NB4 (cell line): ENCODE measurements at regions not wholly inside any gene's neighbourhood (a gene's known extent, or its start where the extent isn't known, plus 50 kb on each side); places are given as distances from the start of the nearest gene placed in this dataset.

Source experiments
- DNase-seq: peaks from one replicate; pipeline ENCODE4 v3.0.0; 2010; ENCODE audit warnings: low read depth
- H3K4me3 ChIP-seq: one replicate; pipeline ENCODE4 v1.5.1; 2011; ENCODE audit warnings: mild to moderate bottlenecking, low read depth, low read length, moderate library complexity
- MYC ChIP-seq: IDR thresholded peaks from 2 replicates; pipeline ENCODE4 v1.6.1; 2011; ENCODE audit warnings: low read depth, low read length
- POLR2A ChIP-seq: IDR thresholded peaks from 2 replicates; pipeline ENCODE4 v1.6.1; 2011; ENCODE audit warnings: mild to moderate bottlenecking; ENCODE audit not compliant: insufficient read length; ENCODE audit errors: extremely low read depth
- TF ChIP-seq, protein P1 (sequence below): IDR thresholded peaks from 2 replicates; pipeline ENCODE4 v1.6.1; 2011; ENCODE audit warnings: low read depth, low read length
- TF ChIP-seq, protein P2 (sequence below): IDR thresholded peaks from one replicate; pipeline ENCODE4 v1.5.1; 2012; ENCODE audit warnings: low read depth, low read length

DNA sequence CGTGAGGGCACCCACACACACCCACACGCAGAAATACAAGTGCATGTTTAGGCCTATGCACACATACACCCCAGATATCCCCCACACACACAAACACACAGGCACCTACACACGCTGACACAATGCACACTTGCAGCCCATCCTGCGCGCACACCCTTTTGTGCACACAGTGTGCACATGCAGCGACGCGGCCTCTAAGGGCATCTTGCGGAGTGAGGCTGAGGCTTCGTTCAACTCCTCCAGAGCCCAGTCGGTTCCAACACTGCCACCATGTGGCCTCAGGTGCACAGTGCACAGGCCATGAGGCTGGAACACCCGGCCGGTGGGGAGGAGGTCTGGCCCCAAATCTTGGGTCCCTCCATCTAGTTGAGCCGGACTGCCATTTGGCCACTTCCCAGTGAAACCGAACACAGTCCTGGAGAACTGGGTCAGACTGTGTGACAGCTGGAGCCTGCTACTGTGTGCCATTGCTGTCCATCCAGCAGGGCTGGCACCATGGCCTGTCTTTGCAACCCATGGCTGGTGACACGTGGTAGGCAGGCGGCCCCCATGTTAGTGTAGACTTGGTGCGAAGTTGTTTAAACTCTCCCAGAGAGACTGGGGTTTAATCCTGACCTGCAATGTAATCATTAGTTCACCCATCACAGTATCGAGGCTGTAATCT, 97.7 kb upstream of the MVB12B start:
- H3K4me3 ChIP-seq, result no peak overlapping the region
- DNase-seq, result peak; percentile 74
- TF ChIP-seq MYC, result peak; percentile 82
- TF ChIP-seq, protein P1, sequence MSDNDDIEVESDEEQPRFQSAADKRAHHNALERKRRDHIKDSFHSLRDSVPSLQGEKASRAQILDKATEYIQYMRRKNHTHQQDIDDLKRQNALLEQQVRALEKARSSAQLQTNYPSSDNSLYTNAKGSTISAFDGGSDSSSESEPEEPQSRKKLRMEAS, result peak; percentile 91
- no peak for TF ChIP-seq POLR2A
- TF ChIP-seq, protein P2, sequence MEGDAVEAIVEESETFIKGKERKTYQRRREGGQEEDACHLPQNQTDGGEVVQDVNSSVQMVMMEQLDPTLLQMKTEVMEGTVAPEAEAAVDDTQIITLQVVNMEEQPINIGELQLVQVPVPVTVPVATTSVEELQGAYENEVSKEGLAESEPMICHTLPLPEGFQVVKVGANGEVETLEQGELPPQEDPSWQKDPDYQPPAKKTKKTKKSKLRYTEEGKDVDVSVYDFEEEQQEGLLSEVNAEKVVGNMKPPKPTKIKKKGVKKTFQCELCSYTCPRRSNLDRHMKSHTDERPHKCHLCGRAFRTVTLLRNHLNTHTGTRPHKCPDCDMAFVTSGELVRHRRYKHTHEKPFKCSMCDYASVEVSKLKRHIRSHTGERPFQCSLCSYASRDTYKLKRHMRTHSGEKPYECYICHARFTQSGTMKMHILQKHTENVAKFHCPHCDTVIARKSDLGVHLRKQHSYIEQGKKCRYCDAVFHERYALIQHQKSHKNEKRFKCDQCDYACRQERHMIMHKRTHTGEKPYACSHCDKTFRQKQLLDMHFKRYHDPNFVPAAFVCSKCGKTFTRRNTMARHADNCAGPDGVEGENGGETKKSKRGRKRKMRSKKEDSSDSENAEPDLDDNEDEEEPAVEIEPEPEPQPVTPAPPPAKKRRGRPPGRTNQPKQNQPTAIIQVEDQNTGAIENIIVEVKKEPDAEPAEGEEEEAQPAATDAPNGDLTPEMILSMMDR, result peak; percentile 92

DNA sequence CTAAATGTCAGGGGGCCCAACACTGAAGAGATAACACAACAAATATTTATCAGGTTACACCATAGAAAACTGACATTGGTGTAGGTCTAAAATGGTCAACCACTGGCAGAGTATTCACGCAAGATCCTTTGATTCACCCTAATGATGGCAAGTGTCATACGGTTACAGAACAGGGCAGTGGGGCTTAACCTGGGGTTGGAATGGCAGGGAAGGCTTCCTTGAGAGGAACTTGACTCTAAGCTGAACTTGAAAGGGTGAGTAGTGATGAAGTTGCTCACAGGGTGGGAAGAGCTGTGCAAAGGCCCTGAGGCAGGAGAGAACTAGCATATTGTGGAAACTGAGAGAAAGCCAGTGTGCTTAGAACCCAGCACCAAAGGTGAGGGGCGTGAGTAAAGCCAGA, 97.1 kb upstream of the MVB12B start:
- TF ChIP-seq, protein P1, result no peak
- TF ChIP-seq MYC, result no peak
- TF ChIP-seq, protein P2, result no peak
- TF ChIP-seq POLR2A, result no peak
- no peak overlapping the region for H3K4me3 ChIP-seq
- no peak for DNase-seq

DNA sequence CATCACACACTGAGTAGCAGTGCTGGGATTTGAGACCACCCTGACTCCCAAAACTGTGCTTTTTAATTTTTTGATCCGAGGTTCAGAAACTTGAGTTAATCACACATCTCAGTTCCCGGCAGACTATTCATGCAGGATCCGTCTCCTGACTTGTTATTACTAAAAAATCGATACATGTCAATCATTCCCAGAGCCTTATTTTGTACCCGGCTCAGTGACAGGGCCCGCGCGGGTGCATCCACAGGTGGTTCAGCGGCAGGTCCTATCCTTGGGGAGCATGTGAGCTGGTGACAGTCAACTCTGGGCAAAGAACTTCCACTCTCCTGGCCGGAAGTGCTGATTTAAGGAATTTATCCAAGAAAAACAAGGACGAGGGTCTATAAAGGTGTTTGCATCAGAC, 95.9 kb upstream of the MVB12B start:
- TF ChIP-seq, protein P1, result no peak
- TF ChIP-seq POLR2A (no peak), MYC (no peak)
- TF ChIP-seq, protein P2, result no peak
- no peak for DNase-seq
- no peak overlapping the region for H3K4me3 ChIP-seq

DNA sequence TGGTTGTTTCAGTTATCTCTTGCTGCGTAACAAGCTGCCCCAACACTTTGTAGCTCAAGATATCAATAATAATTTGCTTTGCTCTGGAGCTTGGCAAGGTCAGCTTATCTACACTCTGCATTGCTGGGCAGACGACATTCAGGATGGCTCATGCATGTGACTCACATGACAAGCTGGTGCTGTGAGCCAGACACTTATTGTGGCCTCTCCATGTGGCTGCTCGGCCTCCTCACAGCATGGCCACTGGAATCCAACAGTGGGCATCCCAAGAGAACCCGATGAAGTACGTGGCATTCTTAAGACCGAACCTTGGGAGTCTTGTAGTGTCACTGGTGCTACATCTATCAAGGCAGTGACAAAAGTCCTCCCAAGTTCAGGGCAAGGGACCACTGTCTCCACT, 94.2 kb upstream of the MVB12B start:
- no peak overlapping the region for H3K4me3 ChIP-seq
- DNase-seq, result no peak
- TF ChIP-seq POLR2A (no peak), MYC (no peak)
- TF ChIP-seq, protein P2, result no peak
- TF ChIP-seq, protein P1, result no peak

DNA sequence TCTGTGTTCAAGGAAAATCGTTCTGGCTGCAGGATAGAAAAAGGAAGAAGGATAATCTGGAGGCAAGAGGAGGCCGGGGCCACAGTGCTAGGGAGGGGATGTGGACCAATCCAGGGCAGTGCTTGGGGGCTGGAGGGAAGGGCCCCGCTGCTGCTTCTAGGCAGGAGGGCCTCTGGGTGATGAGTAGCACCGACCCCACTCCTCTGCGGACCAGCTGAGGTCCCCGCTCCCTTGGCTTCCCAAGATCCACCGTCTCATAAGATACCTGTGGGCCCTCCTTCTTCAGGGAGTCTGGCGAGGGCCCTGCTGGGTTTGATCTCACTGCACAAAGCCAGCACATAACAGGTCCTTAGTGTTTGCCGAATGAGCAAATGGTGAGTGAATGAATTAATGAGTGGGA, 93.5 kb upstream of the MVB12B start:
- H3K4me3 ChIP-seq, result no peak overlapping the region
- no peak for TF ChIP-seq POLR2A
- TF ChIP-seq MYC, result no peak
- no peak for DNase-seq

DNA sequence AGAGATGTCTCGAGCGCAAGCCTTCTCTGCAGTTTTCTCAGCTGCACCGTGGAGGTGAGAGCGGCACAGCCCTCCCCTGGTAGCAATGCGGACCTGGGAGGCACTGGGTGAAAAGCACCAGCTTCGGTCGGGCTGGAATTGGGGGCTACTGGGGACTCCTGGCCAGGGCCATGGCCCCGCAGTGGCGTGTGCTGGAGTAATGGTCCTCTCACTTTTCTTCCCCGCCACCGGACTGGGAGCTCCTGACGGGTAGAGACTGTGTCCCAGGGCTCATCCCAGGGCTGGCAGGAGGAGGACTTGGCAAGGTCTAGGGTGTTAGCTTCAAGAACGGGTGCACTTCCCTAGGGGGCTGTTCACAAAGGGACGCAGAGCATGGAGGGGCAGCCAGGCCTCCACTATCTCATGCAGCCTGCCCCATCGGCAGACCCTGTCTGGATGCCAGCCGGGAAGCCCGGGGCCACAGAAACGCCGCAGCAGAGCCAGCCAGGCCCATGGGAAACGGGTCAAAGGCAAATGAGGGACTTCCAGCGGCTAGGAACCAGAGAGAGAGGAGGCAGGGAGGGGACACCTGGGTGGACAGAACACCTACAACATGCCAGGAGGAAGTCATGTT, 92.6 kb upstream of the MVB12B start:
- no peak for TF ChIP-seq POLR2A
- TF ChIP-seq, protein P1, result no peak
- TF ChIP-seq, protein P2, result no peak
- TF ChIP-seq MYC, result no peak
- no peak for DNase-seq
- no peak overlapping the region for H3K4me3 ChIP-seq
